ENCODE measurements at regions not wholly inside any gene's neighbourhood (a gene's known extent, or its start where the extent isn't known, plus 50 kb on each side); places are given as distances from the start of the nearest gene placed in this dataset.
"Not testable (repeated sequence)": the region's sequence is repeated elsewhere in the genome, so short reads cannot be mapped to it uniquely, and the experiment has no call there.

- DNase-seq = no peak
Measured at GRCh38 chr10:9015005-9015404, 960.5 kb downstream of the GATA3 start.

GRCh38 chr10:9015447-9015846 lies 961.0 kb downstream of the GATA3 start:
- DNase-seq = no peak

- DNase-seq = no peak
Measured at GRCh38 chr10:9016930-9017329, 962.4 kb downstream of the GATA3 start.

GRCh38 chr10:9018195-9019173 lies 964.0 kb downstream of the GATA3 start:
- DNase-seq = no peak

- DNase-seq = no peak
Measured at GRCh38 chr10:9023206-9023605, 968.7 kb downstream of the GATA3 start.

GRCh38 chr10:9024210-9024609 lies 969.7 kb downstream of the GATA3 start:
- no peak for DNase-seq

- no peak for DNase-seq
Measured at GRCh38 chr10:9028231-9028630, 973.7 kb downstream of the GATA3 start.

GRCh38 chr10:9035355-9035754 lies 980.9 kb downstream of the GATA3 start:
- DNase-seq = no peak

- DNase-seq = no peak
Measured at GRCh38 chr10:9036711-9037204, 982.3 kb downstream of the GATA3 start.

- no peak for DNase-seq
Measured at GRCh38 chr10:9038146-9038714, 983.7 kb downstream of the GATA3 start.

GRCh38 chr10:9043466-9043865 lies 989.0 kb downstream of the GATA3 start:
- DNase-seq = no peak

GRCh38 chr10:9045311-9045710 lies 990.8 kb downstream of the GATA3 start:
- DNase-seq = no peak

GRCh38 chr10:9051328-9051974 lies 997.0 kb downstream of the GATA3 start:
- no peak for DNase-seq

GRCh38 chr10:9052767-9053166 lies 998.3 kb downstream of the GATA3 start:
- no peak for DNase-seq

- no peak for DNase-seq
Measured at GRCh38 chr10:9056521-9056920, 1002.0 kb downstream of the GATA3 start.

- not testable (repeated sequence) for DNase-seq
Measured at GRCh38 chr10:9057293-9057692, 1002.8 kb downstream of the GATA3 start.

GRCh38 chr10:9060314-9060713 lies 1005.8 kb downstream of the GATA3 start:
- no peak for DNase-seq

- DNase-seq = no peak
Measured at GRCh38 chr10:9061871-9062270, 1007.4 kb downstream of the GATA3 start.

- DNase-seq = no peak
Measured at GRCh38 chr10:9066152-9066551, 1011.7 kb downstream of the GATA3 start.

- no peak for DNase-seq
Measured at GRCh38 chr10:9068003-9068402, 1013.5 kb downstream of the GATA3 start.

- DNase-seq = no peak
Measured at GRCh38 chr10:9069136-9069535, 1014.6 kb downstream of the GATA3 start.

- no peak for DNase-seq
Measured at GRCh38 chr10:9075420-9075819, 1020.9 kb downstream of the GATA3 start.

GRCh38 chr10:9076066-9076465 lies 1021.6 kb downstream of the GATA3 start:
- no peak for DNase-seq

- no peak for DNase-seq
Measured at GRCh38 chr10:9081253-9081652, 1026.8 kb downstream of the GATA3 start.

Data from left hindlimb (tissue), 1 donor.